ENCODE measurements at regions not wholly inside any gene's neighbourhood (a gene's known extent, or its start where the extent isn't known, plus 50 kb on each side); places are given as distances from the start of the nearest gene placed in this dataset.

GRCh38 chr10:59560990-59561389, 148.7 kb downstream of the SLC16A9 start (continued):
- no peak for TF ChIP-seq SMAD3 (CRISPR knock-in tag; IDR thresholded peaks at IDR 0.05; ENCODE audit: borderline replicate concordance)
- TF ChIP-seq PRRX2 (CRISPR knock-in tag; IDR thresholded peaks at IDR 0.05) = no peak
- no peak for TF ChIP-seq USF1 (CRISPR knock-in tag; IDR thresholded peaks at IDR 0.05)
- TF ChIP-seq MAX (CRISPR knock-in tag; IDR thresholded peaks at IDR 0.05) = no peak

GRCh38 chr10:59560161-59560560, 149.5 kb downstream of the SLC16A9 start:
- TF ChIP-seq E2F4 (CRISPR knock-in tag; IDR thresholded peaks at IDR 0.05; ENCODE audit: borderline replicate concordance, low read depth) (no peak), NFE2L1 (CRISPR knock-in tag; IDR thresholded peaks at IDR 0.05) (no peak), CREB1 (CRISPR knock-in tag; IDR thresholded peaks at IDR 0.05) (no peak), MAX (CRISPR knock-in tag; IDR thresholded peaks at IDR 0.05) (no peak), ZMAT4 (CRISPR knock-in tag; IDR thresholded peaks at IDR 0.05) (no peak)

GRCh38 chr10:59558066-59558465, 151.6 kb downstream of the SLC16A9 start:
- Mint-ChIP-seq H3K4me3 (no peak overlapping the region), H3K27me3 (ENCODE audit: low read depth) (no peaks in the 10 kb centered on the region), H3K36me3 (no peaks in the 10 kb centered on the region), H3K27ac (no peak overlapping the region), H3K4me1 (peaks cover 29% of the 10 kb centered on the region), H3K9me3 (peaks cover 4% of the 10 kb centered on the region; the same call in 1 of the 2 replicates)
- CTCF ChIA-PET = interaction anchor here (0.7 to 1.0 kb wide), 2 partner anchors 22 to 28 kb away, joined by 4 to 7 read pairs; no protein-coding TSS in a partner anchor
- no peak for ATAC-seq
- DNase-seq (ENCODE audit: low spot score) = no peak
- POLR2A ChIA-PET = no interaction called here
- no peak for TF ChIP-seq MYBL2 (CRISPR knock-in tag; IDR thresholded peaks at IDR 0.05)
- TF ChIP-seq NR3C1 (CRISPR knock-in tag; conservative IDR thresholded peaks at IDR 0.05; ENCODE audit: low read depth) = no peak
- no peak for TF ChIP-seq ATF3 (CRISPR knock-in tag; conservative IDR thresholded peaks at IDR 0.05)
- TF ChIP-seq SMAD4 (CRISPR knock-in tag; IDR thresholded peaks at IDR 0.05) = no peak
- no peak for TF ChIP-seq ZMAT4 (CRISPR knock-in tag; IDR thresholded peaks at IDR 0.05)
- TF ChIP-seq ZNF263 (CRISPR knock-in tag; IDR thresholded peaks at IDR 0.05; ENCODE audit: low read depth) = no peak
- no peak for TF ChIP-seq TEAD1 (CRISPR knock-in tag; IDR thresholded peaks at IDR 0.05)
- TF ChIP-seq ZBTB43 (CRISPR knock-in tag; IDR thresholded peaks at IDR 0.05) = no peak
- TF ChIP-seq CDX4 (CRISPR knock-in tag; IDR thresholded peaks at IDR 0.05; ENCODE audit: borderline replicate concordance) = no peak
- TF ChIP-seq FOXJ3 (CRISPR knock-in tag; IDR thresholded peaks at IDR 0.05; ENCODE audit: borderline replicate concordance) = no peak
- TF ChIP-seq ATF6 (CRISPR knock-in tag; IDR thresholded peaks at IDR 0.05) = no peak
- no peak for TF ChIP-seq MXD4 (CRISPR knock-in tag; IDR thresholded peaks at IDR 0.05; ENCODE audit: borderline replicate concordance)
- no peak for TF ChIP-seq GRHL2 (CRISPR knock-in tag; IDR thresholded peaks at IDR 0.05; ENCODE audit: insufficient replicate concordance, severe bottlenecking)
- no peak for TF ChIP-seq NR1H2 (CRISPR knock-in tag; IDR thresholded peaks at IDR 0.05)
- no peak for TF ChIP-seq ERG (CRISPR knock-in tag; IDR thresholded peaks at IDR 0.05)

More at GRCh38 chr10:59560161-59560560, 149.5 kb downstream of the SLC16A9 start:
- Mint-ChIP-seq H3K9me3 (peaks cover 4% of the 10 kb centered on the region; the same call in 1 of the 2 replicates), H3K4me1 (peaks cover 21% of the 10 kb centered on the region), H3K36me3 (no peaks in the 10 kb centered on the region), H3K27me3 (ENCODE audit: low read depth) (no peaks in the 10 kb centered on the region), H3K27ac (no peak overlapping the region), H3K4me3 (no peak overlapping the region)
- DNase-seq (ENCODE audit: low spot score) (no peak), ATAC-seq (no peak)
- ChIA-PET POLR2A (no interaction called here), CTCF (no interaction called here)
